Gastroesophageal sphincter (tissue), 4 donors: ENCODE measurements at regions not wholly inside any gene's neighbourhood (a gene's known extent, or its start where the extent isn't known, plus 50 kb on each side); places are given as distances from the start of the nearest gene placed in this dataset.

Experiments used
- ATAC-seq: fragments of 150-250 bp; one replicate; pipeline ENCODE4 v1.9.1; 2016; ENCODE audit warnings: mild to moderate bottlenecking, moderate library complexity
- H3K27ac ChIP-seq, 4 donors: fragments of 200-600 bp; sonication (generic) in 3 of 4; 1 replicate in 3 of 4; 2 replicates in 1 of 4; pipeline ENCODE4 v1.5.1; 2016 to 2019
- H3K27me3 ChIP-seq: fragments of 200-600 bp; sonication (generic); one replicate; pipeline ENCODE4 v1.5.1; 2019
- H3K36me3 ChIP-seq, 2 donors: fragments of 200-600 bp; sonication (generic); one replicate each; pipeline ENCODE4 v1.5.1; 2019; ENCODE audit warnings: control low read depth in 1 of 2
- H3K4me1 ChIP-seq, 3 donors: fragments of 200-600 bp; sonication (generic); 1 replicate in 2 of 3; 2 replicates in 1 of 3; pipeline ENCODE4 v1.5.1; 2016 to 2019; ENCODE audit warnings: control low read depth in 2 of 3
- H3K4me3 ChIP-seq, 2 donors: fragments of 200-600 bp; sonication (generic); one replicate each; pipeline ENCODE4 v1.5.1; 2019; ENCODE audit warnings: mild to moderate bottlenecking in 1 of 2, moderate library complexity in 1 of 2
- H3K9me3 ChIP-seq, 3 donors: fragments of 200-600 bp; sonication (generic); one replicate each; pipeline ENCODE4 v1.5.1; 2017 to 2019; ENCODE audit warnings: control low read depth in 2 of 3
- EP300 ChIP-seq: sonication (generic); formaldehyde crosslinking; IDR thresholded peaks from one replicate; pipeline ENCODE4 v1.6.1; 2017; ENCODE audit warnings: antibody characterized with exemption, mild to moderate bottlenecking
- POLR2A ChIP-seq, 2 donors: fragments of 450-650 bp; IDR thresholded peaks; one replicate each; pipeline ENCODE4 v1.6.1; 2017; ENCODE audit warnings: antibody characterized with exemption in 2 of 2, mild to moderate bottlenecking in 2 of 2, moderate library complexity in 1 of 2
- POLR2AphosphoS5 ChIP-seq: sonication (generic); formaldehyde crosslinking; IDR thresholded peaks from one replicate; pipeline ENCODE4 v1.6.1; 2017; ENCODE audit warnings: antibody characterized with exemption
- WGBS, 2 donors: methylation state at CpG; one replicate each; pipeline ENCODE4 v1.1.5; 2018; ENCODE audit warnings: low coverage in 1 of 2; 5-methylcytosine and 5-hydroxymethylcytosine counted together
- TF ChIP-seq, protein P1 (sequence below), 4 experiments: fragments of 200-600 bp in 2 of 4; fragments of 450-650 bp in 2 of 4; sonication (generic) in 1 of 4; IDR thresholded peaks; one replicate each; pipeline ENCODE4 v1.5.1; 2017 to 2019; ENCODE audit warnings: antibody characterized with exemption in 4 of 4, mild to moderate bottlenecking in 2 of 4, moderate library complexity in 2 of 4

GRCh38 chr20:48262955-48263354 lies 477.7 kb upstream of the SULF2 start:
- Histone ChIP-seq H3K4me3 (no peak overlapping the region), H3K27me3 (no peaks in the 10 kb centered on the region), H3K27ac (no peak overlapping the region), H3K4me1 (no peaks in the 10 kb centered on the region), H3K36me3 (no peaks in the 10 kb centered on the region), H3K9me3 (no peaks in the 10 kb centered on the region)
- TF ChIP-seq EP300 (no peak), POLR2A (IDR thresholded peaks at IDR 0.05) (no peak), POLR2AphosphoS5 (no peak)
- TF ChIP-seq, protein P1, sequence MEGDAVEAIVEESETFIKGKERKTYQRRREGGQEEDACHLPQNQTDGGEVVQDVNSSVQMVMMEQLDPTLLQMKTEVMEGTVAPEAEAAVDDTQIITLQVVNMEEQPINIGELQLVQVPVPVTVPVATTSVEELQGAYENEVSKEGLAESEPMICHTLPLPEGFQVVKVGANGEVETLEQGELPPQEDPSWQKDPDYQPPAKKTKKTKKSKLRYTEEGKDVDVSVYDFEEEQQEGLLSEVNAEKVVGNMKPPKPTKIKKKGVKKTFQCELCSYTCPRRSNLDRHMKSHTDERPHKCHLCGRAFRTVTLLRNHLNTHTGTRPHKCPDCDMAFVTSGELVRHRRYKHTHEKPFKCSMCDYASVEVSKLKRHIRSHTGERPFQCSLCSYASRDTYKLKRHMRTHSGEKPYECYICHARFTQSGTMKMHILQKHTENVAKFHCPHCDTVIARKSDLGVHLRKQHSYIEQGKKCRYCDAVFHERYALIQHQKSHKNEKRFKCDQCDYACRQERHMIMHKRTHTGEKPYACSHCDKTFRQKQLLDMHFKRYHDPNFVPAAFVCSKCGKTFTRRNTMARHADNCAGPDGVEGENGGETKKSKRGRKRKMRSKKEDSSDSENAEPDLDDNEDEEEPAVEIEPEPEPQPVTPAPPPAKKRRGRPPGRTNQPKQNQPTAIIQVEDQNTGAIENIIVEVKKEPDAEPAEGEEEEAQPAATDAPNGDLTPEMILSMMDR (IDR thresholded peaks at IDR 0.05) = no peak
- no peak for ATAC-seq

GRCh38 chr20:48262466-48262865 lies 477.2 kb upstream of the SULF2 start:
- TF ChIP-seq EP300 (no peak), POLR2AphosphoS5 (no peak), POLR2A (IDR thresholded peaks at IDR 0.05) (no peak)
- TF ChIP-seq, protein P1 (IDR thresholded peaks at IDR 0.05) = no peak
- H3K9me3 ChIP-seq = no peaks in the 10 kb centered on the region
- H3K36me3 ChIP-seq = no peaks in the 10 kb centered on the region
- no peak for ATAC-seq
- no peaks in the 10 kb centered on the region for H3K4me1 ChIP-seq
- no peak overlapping the region for H3K27ac ChIP-seq
- H3K4me3 ChIP-seq = no peak overlapping the region
- no peaks in the 10 kb centered on the region for H3K27me3 ChIP-seq
- WGBS, 2 donors = 75 to 80% methylated on average over 1 to 7 of the region's 7 CpGs

DNA sequence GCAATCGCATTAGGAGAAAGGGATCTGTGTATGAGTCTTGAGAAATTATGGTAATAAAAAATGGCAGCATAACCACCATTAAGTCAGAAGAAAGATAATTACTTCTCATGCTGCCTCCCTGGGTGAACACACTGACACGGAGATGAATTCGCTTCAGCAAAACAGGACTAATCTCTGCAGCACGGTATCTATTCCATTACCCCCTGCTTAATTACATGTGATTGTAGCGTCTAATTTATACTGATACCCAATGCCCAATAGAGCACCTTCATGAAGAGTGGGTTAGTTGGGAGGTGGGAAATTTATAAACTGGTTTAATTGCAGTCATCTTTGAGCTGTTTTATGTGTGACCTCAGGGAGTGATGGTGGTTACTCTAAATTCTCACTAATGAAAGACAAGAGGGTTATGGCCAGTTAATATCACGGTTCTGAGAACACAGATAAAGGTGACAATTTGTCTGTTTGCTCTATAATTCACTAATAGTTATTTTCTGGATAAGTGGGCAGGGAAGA lies 476.2 kb upstream of the SULF2 start:
- 86 to 92% methylated on average over 3 to 6 of the region's 6 CpGs for WGBS, 2 donors
- Histone ChIP-seq H3K36me3 (no peaks in the 10 kb centered on the region), H3K9me3 (peaks cover 0 to 6% (median 0%) of the 10 kb centered on the region in 3 donors), H3K27ac (no peak overlapping the region), H3K4me1 (no peaks in the 10 kb centered on the region), H3K4me3 (no peak overlapping the region), H3K27me3 (no peaks in the 10 kb centered on the region)
- no peak for TF ChIP-seq EP300
- no peak for TF ChIP-seq POLR2AphosphoS5
- no peak for TF ChIP-seq POLR2A (IDR thresholded peaks at IDR 0.05)
- TF ChIP-seq, protein P1 (IDR thresholded peaks at IDR 0.05) = no peak
- ATAC-seq = no peak

DNA sequence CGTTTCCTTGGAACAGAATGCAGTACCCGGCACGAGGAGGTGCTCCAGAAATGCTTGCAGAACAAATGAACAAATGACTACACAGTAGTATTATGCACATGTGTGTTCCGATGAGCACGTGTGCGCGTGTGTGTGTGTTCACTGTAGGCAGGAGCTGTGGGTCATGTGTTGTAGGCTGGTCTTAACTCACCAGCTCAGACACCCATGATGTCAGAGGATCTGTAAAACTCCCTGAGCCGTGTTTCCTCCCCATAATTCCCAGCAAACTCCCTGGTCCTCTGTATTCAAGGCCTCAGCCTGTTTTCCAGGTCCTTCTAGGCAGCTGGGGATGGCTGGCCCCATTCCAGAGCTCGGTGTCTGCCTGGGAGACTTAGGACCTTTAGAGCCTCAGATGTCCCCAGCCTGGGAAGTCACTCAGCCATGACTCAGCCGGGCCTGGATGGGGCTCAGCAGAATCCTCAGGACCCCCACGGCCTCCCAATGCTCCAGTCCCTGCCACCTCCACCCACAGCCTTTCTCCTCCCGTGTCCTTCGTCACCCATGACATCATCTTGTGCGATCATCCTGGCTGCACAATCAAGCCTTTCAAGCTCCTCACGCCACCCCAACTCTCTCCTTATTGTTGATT lies 475.0 kb upstream of the SULF2 start:
- no peaks in the 10 kb centered on the region for H3K36me3 ChIP-seq
- H3K4me1 ChIP-seq = no peaks in the 10 kb centered on the region
- TF ChIP-seq, protein P1 (IDR thresholded peaks at IDR 0.05) = no peak
- no peak for TF ChIP-seq POLR2A (IDR thresholded peaks at IDR 0.05)
- TF ChIP-seq EP300 = no peak
- no peak for TF ChIP-seq POLR2AphosphoS5
- no peak overlapping the region for H3K4me3 ChIP-seq
- no peak overlapping the region for H3K27ac ChIP-seq
- no peak for ATAC-seq
- WGBS, 2 donors = 71 to 84% methylated on average over 13 to 14 of the region's 15 CpGs
- no peaks in the 10 kb centered on the region for H3K27me3 ChIP-seq
- H3K9me3 ChIP-seq = peaks cover 0 to 6% (median 0%) of the 10 kb centered on the region in 3 donors

DNA sequence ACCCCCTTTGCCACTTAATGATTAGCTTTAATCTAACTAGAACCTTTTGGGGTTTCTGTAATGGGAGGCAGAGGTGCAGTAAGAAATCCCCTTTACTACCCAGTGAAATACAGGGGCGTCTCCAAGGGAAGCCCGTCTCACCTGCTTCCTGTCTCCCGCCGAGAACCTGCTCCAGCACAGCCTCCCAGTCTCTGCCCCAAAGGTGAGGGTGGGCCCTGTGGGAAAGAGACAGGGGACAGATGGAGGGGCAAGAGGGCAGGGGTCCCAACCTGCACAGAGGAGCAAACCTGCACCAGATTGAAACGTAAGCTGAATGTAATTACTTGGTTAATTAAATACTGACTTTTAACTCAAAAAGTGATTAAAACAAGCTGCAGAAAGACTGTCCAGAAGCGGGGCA lies 474.2 kb upstream of the SULF2 start:
- no peaks in the 10 kb centered on the region for H3K4me1 ChIP-seq
- WGBS, 2 donors = 87 to 90% methylated on average over 2 to 6 of the region's 6 CpGs
- TF ChIP-seq POLR2A (IDR thresholded peaks at IDR 0.05) (no peak), POLR2AphosphoS5 (no peak), EP300 (no peak)
- TF ChIP-seq, protein P1 (IDR thresholded peaks at IDR 0.05) = no peak
- no peak overlapping the region for H3K27ac ChIP-seq
- H3K4me3 ChIP-seq = no peak overlapping the region
- no peak for ATAC-seq
- no peaks in the 10 kb centered on the region for H3K27me3 ChIP-seq
- H3K9me3 ChIP-seq = peaks cover 0 to 6% (median 0%) of the 10 kb centered on the region in 3 donors
- H3K36me3 ChIP-seq = no peaks in the 10 kb centered on the region
